GM18909 (cell line): ENCODE measurements at regions not wholly inside any gene's neighbourhood (a gene's known extent, or its start where the extent isn't known, plus 50 kb on each side); places are given as distances from the start of the nearest gene placed in this dataset.
"Not testable (repeated sequence)": the region's sequence is repeated elsewhere in the genome, so short reads cannot be mapped to it uniquely, and the experiment has no call there.

Source experiments
- ATAC-seq: cut with Tn5 transposase; IDR thresholded peaks from one replicate; pipeline ENCODE4 v1.9.1; 2021; ENCODE audit warnings: mild to moderate bottlenecking; ENCODE audit not compliant: unreplicated experiment, poor library complexity

- no peak for ATAC-seq
These were observed 717.4 kb upstream of the ZP4 start for GRCh38 chr1:238608144-238608543.

- no peak for ATAC-seq
These were observed 716.2 kb upstream of the ZP4 start for GRCh38 chr1:238606896-238607295.

GRCh38 chr1:238606457-238606856, 715.7 kb upstream of the ZP4 start:
- no peak for ATAC-seq

- ATAC-seq, result no peak
These were observed 713.6 kb upstream of the ZP4 start for GRCh38 chr1:238604357-238604756.

GRCh38 chr1:238601604-238602003, 710.9 kb upstream of the ZP4 start:
- ATAC-seq, result not testable (repeated sequence)

- no peak for ATAC-seq
These were observed 706.0 kb upstream of the ZP4 start for GRCh38 chr1:238596703-238597102.

- no peak for ATAC-seq
These were observed 701.9 kb upstream of the ZP4 start for GRCh38 chr1:238592621-238593020.

- no peak for ATAC-seq
These were observed 699.2 kb upstream of the ZP4 start for GRCh38 chr1:238589843-238590435.

- ATAC-seq, result no peak
These were observed 692.1 kb upstream of the ZP4 start for GRCh38 chr1:238582816-238583215.

GRCh38 chr1:238581332-238581731, 690.6 kb upstream of the ZP4 start:
- ATAC-seq, result no peak

GRCh38 chr1:238568735-238569134, 678.0 kb upstream of the ZP4 start:
- ATAC-seq, result no peak

- no peak for ATAC-seq
These were observed 671.6 kb upstream of the ZP4 start for GRCh38 chr1:238562341-238562740.

GRCh38 chr1:238558746-238559145, 668.0 kb upstream of the ZP4 start:
- ATAC-seq, result no peak

GRCh38 chr1:238558156-238558555, 667.4 kb upstream of the ZP4 start:
- no peak for ATAC-seq

- no peak for ATAC-seq
These were observed 661.5 kb upstream of the ZP4 start for GRCh38 chr1:238552271-238552670.

- no peak for ATAC-seq
These were observed 658.4 kb upstream of the ZP4 start for GRCh38 chr1:238549137-238549536.

- no peak for ATAC-seq
These were observed 655.4 kb upstream of the ZP4 start for GRCh38 chr1:238546118-238546517.

GRCh38 chr1:238537641-238538040, 646.9 kb upstream of the ZP4 start:
- no peak for ATAC-seq

- no peak for ATAC-seq
These were observed 639.6 kb upstream of the ZP4 start for GRCh38 chr1:238530209-238530851.

GRCh38 chr1:238517711-238518110, 627.0 kb upstream of the ZP4 start:
- ATAC-seq, result no peak

- no peak for ATAC-seq
These were observed 610.6 kb upstream of the ZP4 start for GRCh38 chr1:238501290-238501689.

- no peak for ATAC-seq
These were observed 608.3 kb upstream of the ZP4 start for GRCh38 chr1:238499021-238499420.
